GM19043 (cell line): ENCODE measurements at regions not wholly inside any gene's neighbourhood (a gene's known extent, or its start where the extent isn't known, plus 50 kb on each side); places are given as distances from the start of the nearest gene placed in this dataset.
"Not testable (repeated sequence)": the region's sequence is repeated elsewhere in the genome, so short reads cannot be mapped to it uniquely, and the experiment has no call there.

Experiments used
- ATAC-seq: cut with Tn5 transposase; IDR thresholded peaks from one replicate; pipeline ENCODE4 v1.9.1; 2021; ENCODE audit warnings: low read depth; ENCODE audit not compliant: unreplicated experiment

- not testable (repeated sequence) for ATAC-seq
These were observed 216.3 kb upstream of the CCL2 start for GRCh38 chr17:34038786-34039185.

GRCh38 chr17:34039213-34039612 is 215.9 kb upstream of the CCL2 start:
- ATAC-seq, result not testable (repeated sequence)

- ATAC-seq, result not testable (repeated sequence)
These were observed 215.1 kb upstream of the CCL2 start for GRCh38 chr17:34039759-34040555.

GRCh38 chr17:34045990-34046389 is 209.1 kb upstream of the CCL2 start:
- no peak for ATAC-seq

- ATAC-seq, result no peak
These were observed 204.0 kb upstream of the CCL2 start for GRCh38 chr17:34051046-34051445.

GRCh38 chr17:34054495-34054894 is 200.6 kb upstream of the CCL2 start:
- no peak for ATAC-seq

GRCh38 chr17:34055606-34056005 is 199.5 kb upstream of the CCL2 start:
- ATAC-seq, result no peak

- ATAC-seq, result no peak
These were observed 195.5 kb upstream of the CCL2 start for GRCh38 chr17:34059423-34060220.

- ATAC-seq, result no peak
These were observed 188.6 kb upstream of the CCL2 start for GRCh38 chr17:34066528-34066927.

- no peak for ATAC-seq
These were observed 188.1 kb upstream of the CCL2 start for GRCh38 chr17:34067011-34067410.

- no peak for ATAC-seq
These were observed 186.5 kb upstream of the CCL2 start for GRCh38 chr17:34068571-34068970.

GRCh38 chr17:34070712-34071111 is 184.4 kb upstream of the CCL2 start:
- no peak for ATAC-seq

- ATAC-seq, result no peak
These were observed 183.1 kb upstream of the CCL2 start for GRCh38 chr17:34071886-34072420.

GRCh38 chr17:34075076-34075475 is 180.0 kb upstream of the CCL2 start:
- ATAC-seq, result no peak

GRCh38 chr17:34076743-34077631 is 178.1 kb upstream of the CCL2 start:
- ATAC-seq, result no peak

GRCh38 chr17:34081269-34081668 is 173.8 kb upstream of the CCL2 start:
- no peak for ATAC-seq

GRCh38 chr17:34082404-34082803 is 172.7 kb upstream of the CCL2 start:
- no peak for ATAC-seq

GRCh38 chr17:34089042-34089441 is 166.0 kb upstream of the CCL2 start:
- not testable (repeated sequence) for ATAC-seq

GRCh38 chr17:34090593-34090992 is 164.5 kb upstream of the CCL2 start:
- ATAC-seq, result no peak

GRCh38 chr17:34091975-34092374 is 163.1 kb upstream of the CCL2 start:
- ATAC-seq, result no peak

GRCh38 chr17:34095106-34095505 is 160.0 kb upstream of the CCL2 start:
- no peak for ATAC-seq
